HG02938 (cell line): ENCODE measurements at regions not wholly inside any gene's neighbourhood (a gene's known extent, or its start where the extent isn't known, plus 50 kb on each side); places are given as distances from the start of the nearest gene placed in this dataset.
"Not testable (repeated sequence)": the region's sequence is repeated elsewhere in the genome, so short reads cannot be mapped to it uniquely, and the experiment has no call there.

ENCODE experiments used
- ATAC-seq: cut with Tn5 transposase; IDR thresholded peaks from one replicate; pipeline ENCODE4 v1.9.1; 2021; ENCODE audit warnings: mild to moderate bottlenecking, moderate library complexity; ENCODE audit not compliant: unreplicated experiment

DNA sequence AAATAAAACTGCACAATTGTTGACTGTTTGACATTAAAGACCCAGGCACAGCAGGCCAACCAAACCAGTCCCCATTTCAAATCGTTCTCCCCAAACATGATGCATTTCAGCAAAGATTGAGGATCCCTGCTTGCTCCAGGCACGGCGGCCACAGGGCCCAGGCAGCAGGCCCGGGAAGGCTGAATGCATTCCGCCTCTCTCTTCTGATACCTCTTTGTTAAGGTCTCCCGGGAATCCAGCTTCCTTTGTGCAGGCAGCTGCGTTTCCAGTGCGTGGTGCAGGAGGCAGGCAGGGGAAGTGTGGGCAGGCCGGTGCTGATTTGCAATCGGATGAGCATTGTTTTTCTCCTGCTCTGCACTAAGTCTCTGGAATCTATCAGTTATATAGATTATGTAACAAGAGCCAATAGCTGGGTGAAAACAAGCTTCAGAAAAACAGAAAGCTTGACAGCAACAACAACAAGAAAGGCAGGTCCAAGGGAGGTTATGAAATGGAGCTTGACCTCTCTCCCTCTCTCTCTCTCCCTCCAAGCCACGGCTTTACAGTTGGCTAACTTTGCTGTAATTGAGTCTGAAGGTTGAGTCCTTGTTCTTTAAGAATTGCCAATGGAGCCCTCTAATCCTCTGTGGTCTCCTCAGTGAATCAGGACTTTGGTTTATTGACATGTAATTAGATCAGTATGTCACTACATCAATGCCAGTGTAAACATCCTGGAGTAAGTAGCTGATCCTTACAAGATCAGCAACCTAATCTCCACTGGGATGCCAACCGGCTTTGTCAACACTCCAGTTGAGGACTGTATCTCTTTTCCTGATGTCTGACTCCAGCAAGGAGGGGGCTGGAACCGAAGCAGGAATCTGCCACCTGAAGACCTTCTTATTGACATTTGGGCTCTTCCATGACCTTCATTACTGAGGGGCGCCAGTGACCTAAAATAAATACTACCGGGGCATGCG is 338.0 kb downstream of the TEX29 start:
- no peak for ATAC-seq

GRCh38 chr13:111659219-111659775 is 338.9 kb downstream of the TEX29 start:
- ATAC-seq = no peak

- ATAC-seq = no peak
Observed at GRCh38 chr13:111659842-111660241, 339.4 kb downstream of the TEX29 start.

GRCh38 chr13:111661052-111661451 is 340.6 kb downstream of the TEX29 start:
- no peak for ATAC-seq

- ATAC-seq = no peak
Observed at GRCh38 chr13:111661776-111662175, 341.3 kb downstream of the TEX29 start.

DNA sequence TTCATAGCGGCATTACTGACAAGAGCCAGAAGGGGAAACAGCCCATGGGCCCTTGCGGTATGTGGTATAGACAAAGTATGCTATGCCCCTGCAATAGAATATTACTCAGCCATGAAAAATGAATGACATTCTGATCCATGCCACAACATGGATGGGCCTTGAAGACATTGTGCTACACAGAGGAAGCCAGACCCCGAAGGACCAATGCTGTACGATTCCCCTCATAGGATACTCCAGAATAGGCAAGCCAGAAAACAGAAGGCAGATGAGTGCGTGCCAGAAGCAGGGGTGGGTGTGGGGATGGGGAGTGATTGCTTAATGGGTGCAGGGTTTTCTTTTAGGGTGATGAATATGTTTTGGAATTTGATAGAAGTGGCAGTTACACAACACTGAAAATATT is 342.0 kb downstream of the TEX29 start:
- ATAC-seq = no peak

GRCh38 chr13:111662895-111663294 is 342.5 kb downstream of the TEX29 start:
- ATAC-seq = no peak

DNA sequence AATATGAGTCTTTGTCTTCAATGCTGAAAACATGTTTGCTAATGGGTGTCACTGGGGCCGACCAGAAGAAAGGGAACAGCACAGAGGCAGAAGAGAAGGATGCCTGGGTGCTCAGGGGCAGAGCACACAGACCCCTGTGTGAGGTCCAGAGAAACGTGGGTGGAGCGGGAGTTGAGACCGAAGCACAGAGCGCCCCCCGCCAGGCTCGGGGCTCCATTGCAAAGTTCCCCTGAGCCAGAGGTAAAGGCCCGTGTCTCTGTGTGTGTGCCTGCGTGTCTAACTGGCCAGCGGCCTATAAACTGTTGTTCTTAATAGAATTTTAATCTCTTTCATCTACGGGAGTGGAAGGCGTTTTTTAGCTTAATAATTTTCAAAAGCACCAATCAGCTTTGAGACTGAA is 343.1 kb downstream of the TEX29 start:
- no peak for ATAC-seq

- ATAC-seq = no peak
Observed at GRCh38 chr13:111663953-111664421, 343.5 kb downstream of the TEX29 start.

DNA sequence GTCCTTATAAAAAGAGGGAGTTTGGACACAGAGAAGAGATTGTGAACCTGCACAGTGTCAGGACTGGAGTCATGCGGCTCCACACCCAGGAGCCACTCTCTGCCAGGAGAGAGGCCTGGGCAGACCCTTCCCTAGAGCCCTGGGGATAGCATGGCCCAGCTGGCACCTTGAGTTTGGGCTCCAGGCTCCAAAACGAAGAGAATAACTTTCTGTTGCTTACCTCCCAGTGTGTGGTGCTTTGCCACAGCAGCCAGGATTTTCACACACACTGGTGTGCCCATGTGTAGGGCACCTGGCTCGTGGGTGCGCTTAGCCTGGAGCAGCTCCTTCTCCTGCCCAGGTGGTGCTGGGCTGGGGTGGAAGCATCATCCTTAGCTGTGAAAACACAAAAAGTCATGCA is 344.3 kb downstream of the TEX29 start:
- ATAC-seq = no peak

- no peak for ATAC-seq
Observed at GRCh38 chr13:111665691-111666095, 345.3 kb downstream of the TEX29 start.

- ATAC-seq = no peak
Observed at GRCh38 chr13:111666164-111666776, 345.8 kb downstream of the TEX29 start.

DNA sequence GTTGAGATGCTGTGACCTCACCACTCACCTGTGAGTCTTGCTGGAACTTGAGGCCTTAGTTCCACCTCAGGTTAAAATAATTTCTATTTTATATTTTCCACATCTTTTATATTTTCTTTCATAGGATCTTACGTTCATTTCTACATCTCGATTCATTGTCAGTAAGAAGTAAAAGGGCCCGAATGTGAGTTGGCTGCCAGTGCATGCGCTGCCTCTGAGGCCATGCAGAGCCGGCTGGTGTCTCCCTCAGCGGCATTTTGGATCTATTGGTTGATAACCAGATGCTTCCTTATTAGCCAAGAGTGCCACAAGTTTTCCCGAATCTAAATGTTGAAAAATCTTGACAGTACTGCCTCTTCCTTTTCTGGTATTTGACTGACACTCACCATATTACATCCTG is 347.3 kb downstream of the TEX29 start:
- ATAC-seq = no peak

GRCh38 chr13:111668451-111668850 is 348.0 kb downstream of the TEX29 start:
- no peak for ATAC-seq

DNA sequence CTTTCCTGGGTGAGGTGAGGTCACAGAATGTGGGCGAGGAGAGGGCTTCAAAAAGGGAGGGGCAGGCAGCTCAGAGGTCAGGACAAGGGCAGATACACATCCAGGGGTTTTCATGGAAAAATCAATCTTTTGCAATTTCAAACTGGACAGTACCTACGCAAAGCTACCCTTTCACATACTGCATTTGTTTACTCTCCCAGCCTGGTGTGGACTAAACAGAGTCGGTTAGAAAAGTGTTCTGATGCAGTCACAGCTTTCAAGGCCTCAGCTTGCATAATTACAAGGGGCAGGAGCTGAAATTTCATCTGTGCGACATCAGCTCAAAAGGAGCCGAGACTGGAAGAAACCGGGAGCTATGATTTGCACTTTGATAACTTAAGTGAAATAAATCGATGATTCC is 351.8 kb downstream of the TEX29 start:
- ATAC-seq = not testable (repeated sequence)

DNA sequence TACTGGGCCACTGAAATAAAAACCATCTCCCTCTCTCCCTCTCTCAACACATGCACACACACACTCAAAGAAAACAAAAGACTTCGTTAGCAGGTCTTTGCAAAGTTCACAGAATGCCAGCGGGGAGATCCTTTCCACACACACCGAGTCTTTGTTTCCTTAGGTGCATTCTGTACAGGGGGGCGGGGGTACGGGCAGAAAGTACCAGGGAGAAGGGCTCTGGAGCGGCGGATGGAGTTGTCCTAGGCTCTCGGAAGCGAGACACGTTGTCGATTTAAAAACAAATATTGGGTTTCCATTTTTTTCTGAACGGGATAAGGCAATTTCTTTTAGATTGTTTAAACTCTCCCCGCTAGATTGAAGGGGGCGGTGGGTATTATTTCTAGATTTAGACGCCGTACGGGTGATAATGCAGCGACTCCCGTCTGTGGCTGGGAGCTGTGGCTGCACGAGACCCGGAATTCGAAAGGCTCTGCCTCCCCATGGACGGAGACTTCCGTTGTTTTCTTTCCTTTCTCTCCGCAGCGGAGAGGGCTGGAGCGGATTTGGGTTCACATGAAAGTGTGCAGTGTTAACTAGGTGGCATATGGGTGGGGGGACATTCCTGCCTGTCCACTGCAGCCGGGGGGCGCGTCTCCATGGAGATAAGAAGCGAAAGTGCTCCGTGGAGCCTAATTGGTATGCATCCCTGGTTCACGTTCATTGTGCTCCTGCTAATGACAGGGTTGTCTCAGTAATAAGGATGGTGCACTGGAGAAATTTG is 357.9 kb downstream of the TEX29 start:
- ATAC-seq = not testable (repeated sequence)

DNA sequence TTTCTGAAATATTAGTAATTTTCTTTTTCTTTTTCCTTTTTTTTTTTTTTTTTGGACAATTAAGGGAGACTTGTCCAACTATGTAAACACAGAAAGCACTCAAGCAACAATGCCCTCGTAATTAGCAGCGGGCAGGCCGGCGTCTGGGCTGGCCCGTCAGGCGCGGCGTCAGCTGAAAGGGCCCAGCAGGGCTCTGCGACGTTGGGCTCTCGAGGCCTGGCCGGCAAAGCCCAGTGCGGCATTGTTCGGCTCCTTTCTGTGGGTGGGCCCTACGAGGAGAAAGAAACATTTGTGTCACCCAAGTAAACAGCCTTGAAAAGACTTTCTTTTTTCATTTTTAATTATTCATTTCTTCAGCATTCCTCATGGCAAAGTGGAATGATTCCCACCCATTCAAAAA is 359.2 kb downstream of the TEX29 start:
- not testable (repeated sequence) for ATAC-seq

DNA sequence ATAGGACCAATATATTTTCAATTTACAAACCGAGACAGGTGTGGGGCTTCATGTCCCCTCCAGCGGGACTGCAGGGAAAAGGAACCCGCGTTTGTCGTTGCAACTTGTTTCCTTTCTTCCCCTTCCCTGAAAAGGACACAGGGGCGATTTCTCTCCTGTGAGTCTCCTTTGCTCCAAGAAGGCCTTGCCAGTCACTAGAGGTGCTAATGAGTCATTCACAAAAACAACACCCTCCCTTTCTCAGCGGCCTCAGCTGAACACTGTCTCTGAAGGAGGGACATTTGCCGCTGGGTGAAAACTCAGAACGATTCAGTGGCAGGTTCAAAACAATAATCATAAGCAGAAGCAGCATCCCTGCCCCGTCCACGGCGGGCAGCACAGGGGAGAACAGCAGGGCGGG is 359.7 kb downstream of the TEX29 start:
- not testable (repeated sequence) for ATAC-seq

DNA sequence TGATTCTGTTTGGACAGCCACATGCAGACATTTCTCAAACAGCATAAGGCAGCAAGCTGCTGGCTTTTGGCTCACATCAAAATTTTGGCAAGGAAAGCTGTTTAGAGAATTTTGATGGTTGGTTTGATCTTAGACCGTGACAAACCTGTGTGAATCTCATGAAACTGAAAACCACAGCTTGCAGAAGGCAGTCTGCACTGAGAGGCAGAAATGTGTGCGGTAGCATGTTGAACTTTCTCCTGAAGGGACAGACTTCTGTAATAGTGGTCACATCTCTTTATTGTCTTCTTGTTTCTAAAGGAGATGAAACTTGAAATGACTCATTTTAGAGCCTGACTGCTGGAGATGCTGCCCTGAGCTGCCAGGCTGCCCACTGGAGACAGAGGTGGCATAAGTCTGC is 371.6 kb downstream of the TEX29 start:
- ATAC-seq = peak; percentile 82

GRCh38 chr13:111696121-111696520 is 370.8 kb upstream of the SOX1 start:
- ATAC-seq = not testable (repeated sequence)

DNA sequence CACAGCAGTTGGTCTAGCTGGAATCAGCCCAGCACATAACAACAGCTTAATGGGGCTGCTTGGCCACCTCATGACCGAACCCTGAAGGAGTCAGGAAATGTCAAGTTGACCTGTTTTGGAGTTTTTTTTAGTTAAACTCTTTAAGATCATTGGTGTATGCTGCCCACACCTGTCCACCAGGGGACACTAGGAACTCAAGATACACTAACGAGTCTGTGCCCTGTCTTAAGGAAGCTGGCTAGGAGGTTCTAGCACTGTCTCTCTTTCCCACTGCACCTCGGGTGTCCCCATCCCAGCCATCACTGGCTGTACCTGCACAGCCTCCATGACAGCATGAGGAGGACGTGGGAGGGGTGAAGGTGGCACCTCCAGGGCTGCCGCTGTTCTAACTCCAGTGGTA is 364.9 kb upstream of the SOX1 start:
- ATAC-seq = not testable (repeated sequence)
